ENCODE measurements at regions not wholly inside any gene's neighbourhood (a gene's known extent, or its start where the extent isn't known, plus 50 kb on each side); places are given as distances from the start of the nearest gene placed in this dataset.

- H3K4me3 ChIP-seq (ENCODE audit: low read depth, low read length): no peak overlapping the region
- no peak for TF ChIP-seq CTCF (IDR thresholded peaks at IDR 0.05; ENCODE audit: low read depth, low read length)
- DNase-seq (ENCODE audit: low read depth, low spot score): no peak
- in situ Hi-C loops (cut with HindIII; ENCODE audit: low sequenced_read_pairs): no loop called here
Observed at GRCh38 chr5:127133071-127133470, 59.8 kb upstream of the C5orf63 start.

- no peak for TF ChIP-seq CTCF (IDR thresholded peaks at IDR 0.05; ENCODE audit: low read depth, low read length)
- H3K4me3 ChIP-seq (ENCODE audit: low read depth, low read length): no peak overlapping the region
- DNase-seq (ENCODE audit: low read depth, low spot score): no peak
- in situ Hi-C loops (cut with HindIII; ENCODE audit: low sequenced_read_pairs): no loop called here
Observed at GRCh38 chr5:127136908-127137307, 63.6 kb upstream of the C5orf63 start.

- no peak for TF ChIP-seq CTCF (IDR thresholded peaks at IDR 0.05; ENCODE audit: low read depth, low read length)
- H3K4me3 ChIP-seq (ENCODE audit: low read depth, low read length): no peak overlapping the region
- no peak for DNase-seq (ENCODE audit: low read depth, low spot score)
- in situ Hi-C loops (cut with HindIII; ENCODE audit: low sequenced_read_pairs): no loop called here
Observed at GRCh38 chr5:127143722-127144121, 70.4 kb upstream of the C5orf63 start.

GRCh38 chr5:127153031-127153430 lies 79.7 kb upstream of the C5orf63 start:
- in situ Hi-C loops (cut with HindIII; ENCODE audit: low sequenced_read_pairs): no loop called here
- no peak for TF ChIP-seq CTCF (IDR thresholded peaks at IDR 0.05; ENCODE audit: low read depth, low read length)
- no peak for DNase-seq (ENCODE audit: low read depth, low spot score)
- H3K4me3 ChIP-seq (ENCODE audit: low read depth, low read length): no peak overlapping the region

GRCh38 chr5:127153521-127153920 lies 80.2 kb upstream of the C5orf63 start:
- no peak for DNase-seq (ENCODE audit: low read depth, low spot score)
- in situ Hi-C loops (cut with HindIII; ENCODE audit: low sequenced_read_pairs): no loop called here

GRCh38 chr5:127163750-127164149 lies 90.4 kb upstream of the C5orf63 start:
- no peak for TF ChIP-seq CTCF (IDR thresholded peaks at IDR 0.05; ENCODE audit: low read depth, low read length)
- H3K4me3 ChIP-seq (ENCODE audit: low read depth, low read length): no peak overlapping the region
- in situ Hi-C loops (cut with HindIII; ENCODE audit: low sequenced_read_pairs): no loop called here
- no peak for DNase-seq (ENCODE audit: low read depth, low spot score)

More at GRCh38 chr5:127153521-127153920, 80.2 kb upstream of the C5orf63 start:
- H3K4me3 ChIP-seq (ENCODE audit: low read depth, low read length): no peak overlapping the region
- TF ChIP-seq CTCF (IDR thresholded peaks at IDR 0.05; ENCODE audit: low read depth, low read length): no peak
